Activated effector memory CD4-positive, alpha-beta T cell treated with anti-CD3 and anti-CD28 coated beads, Interleukin-2, amount 50 U/mL, for 16 hours (primary cell): ENCODE measurements at regions not wholly inside any gene's neighbourhood (a gene's known extent, or its start where the extent isn't known, plus 50 kb on each side); places are given as distances from the start of the nearest gene placed in this dataset.

ENCODE experiments used
- DNase-seq: peaks from one replicate; pipeline ENCODE4 v3.0.0-alpha.2; 2020

DNA sequence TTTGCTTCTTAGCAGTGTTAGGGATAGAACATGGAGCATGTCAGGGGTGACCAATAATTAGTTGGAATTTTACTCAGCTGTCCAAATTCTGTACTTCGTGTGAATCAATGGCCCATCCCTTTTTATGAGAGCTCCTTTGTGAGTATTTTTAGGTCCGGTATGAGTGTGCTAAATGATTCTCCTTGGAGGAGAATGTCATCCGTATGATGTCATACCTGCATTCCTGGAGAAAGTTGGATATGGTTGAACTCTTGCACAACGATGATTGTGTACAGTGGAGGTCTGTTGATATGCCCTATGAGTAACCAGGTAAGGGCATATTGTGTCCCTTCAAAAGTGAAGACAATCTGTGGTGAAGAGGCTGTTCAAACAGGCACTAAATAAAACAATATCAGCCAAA lies 400.8 kb downstream of the GXYLT1 start:
- no peak for DNase-seq

- DNase-seq: no peak
Measured at GRCh38 chr12:41739066-41739465, 405.6 kb downstream of the GXYLT1 start.

DNA sequence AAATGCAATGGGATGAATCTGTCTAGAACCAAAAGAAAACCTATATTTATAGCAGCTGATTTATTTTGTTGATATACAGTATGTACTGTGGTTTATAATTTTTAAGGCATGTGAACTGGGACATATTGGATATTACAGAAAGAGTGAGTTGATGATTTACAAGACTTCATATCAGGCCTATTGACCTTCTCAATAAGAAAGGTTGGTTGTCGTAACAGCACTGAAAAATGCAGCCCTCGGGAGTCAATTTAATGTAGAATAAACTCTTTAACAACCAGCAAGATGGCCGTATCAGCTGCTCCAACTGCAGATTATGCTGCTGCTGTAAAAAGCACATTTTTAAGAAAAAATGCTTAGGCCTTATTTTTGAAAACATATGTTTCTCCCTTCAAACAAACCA lies 407.3 kb downstream of the GXYLT1 start:
- DNase-seq: no peak

GRCh38 chr12:41736436-41736835 lies 408.2 kb downstream of the GXYLT1 start:
- no peak for DNase-seq

GRCh38 chr12:41731691-41732090 lies 413.0 kb downstream of the GXYLT1 start:
- DNase-seq: no peak

- no peak for DNase-seq
Measured at GRCh38 chr12:41731061-41731460, 413.6 kb downstream of the GXYLT1 start.

GRCh38 chr12:41724216-41724615 lies 420.5 kb downstream of the GXYLT1 start:
- DNase-seq: no peak

- no peak for DNase-seq
Measured at GRCh38 chr12:41719214-41719613, 425.5 kb downstream of the GXYLT1 start.

DNA sequence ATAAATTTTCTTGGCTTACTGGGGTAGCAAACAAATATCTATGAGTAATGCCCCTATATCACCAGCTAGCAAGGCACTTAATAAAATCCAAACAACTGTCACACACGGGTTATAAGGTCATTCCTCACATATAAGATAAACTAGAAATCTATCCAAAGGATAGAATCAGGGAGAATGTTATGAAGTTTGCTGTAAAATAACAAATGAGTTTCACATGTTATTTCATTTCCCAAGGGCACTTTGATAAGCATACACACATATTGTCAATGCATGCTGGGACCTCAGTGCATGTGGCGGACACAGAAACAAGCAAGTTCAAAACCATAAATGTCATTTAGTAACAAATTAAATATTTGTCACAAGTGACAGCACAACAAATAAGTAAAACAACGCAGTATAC lies 429.4 kb downstream of the GXYLT1 start:
- DNase-seq: no peak

DNA sequence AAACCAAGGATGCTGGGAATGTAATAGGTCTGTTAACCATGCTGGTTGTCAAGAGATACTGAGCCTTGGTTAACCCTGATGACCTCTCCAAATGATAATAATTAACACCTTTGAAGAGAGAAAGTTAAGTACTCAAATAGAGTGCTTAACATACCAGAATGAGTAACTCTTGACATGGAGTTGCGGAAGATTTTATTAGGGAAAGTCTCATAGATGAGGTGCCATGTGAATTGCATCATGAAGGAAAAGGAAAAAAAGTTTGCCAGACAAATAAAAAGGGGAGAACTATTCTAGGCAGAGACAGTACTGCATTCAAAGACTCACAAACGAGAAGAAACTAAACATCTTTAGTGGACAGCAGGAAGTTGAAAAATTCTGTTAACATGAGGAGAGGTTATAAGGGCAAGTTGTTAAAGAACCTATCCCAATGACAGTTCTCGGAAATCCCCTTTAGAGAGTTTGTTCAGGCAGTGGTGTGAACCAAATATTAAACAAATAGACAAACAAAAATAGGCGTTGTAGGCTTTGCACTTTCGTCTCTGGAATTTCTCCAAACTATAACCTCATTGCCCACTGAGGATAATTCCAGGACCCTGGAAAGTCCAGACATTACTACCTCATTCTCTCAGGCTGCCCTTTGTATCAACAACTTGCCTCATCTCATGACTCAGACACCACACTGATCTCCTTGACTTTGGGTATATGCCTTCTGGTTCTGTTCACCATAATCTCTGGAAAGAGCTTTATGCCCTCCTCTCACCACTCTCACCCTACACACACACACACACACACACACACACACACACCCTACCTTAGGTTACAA lies 435.0 kb downstream of the GXYLT1 start:
- no peak for DNase-seq

GRCh38 chr12:41709012-41709411 lies 435.7 kb downstream of the GXYLT1 start:
- DNase-seq: no peak

DNA sequence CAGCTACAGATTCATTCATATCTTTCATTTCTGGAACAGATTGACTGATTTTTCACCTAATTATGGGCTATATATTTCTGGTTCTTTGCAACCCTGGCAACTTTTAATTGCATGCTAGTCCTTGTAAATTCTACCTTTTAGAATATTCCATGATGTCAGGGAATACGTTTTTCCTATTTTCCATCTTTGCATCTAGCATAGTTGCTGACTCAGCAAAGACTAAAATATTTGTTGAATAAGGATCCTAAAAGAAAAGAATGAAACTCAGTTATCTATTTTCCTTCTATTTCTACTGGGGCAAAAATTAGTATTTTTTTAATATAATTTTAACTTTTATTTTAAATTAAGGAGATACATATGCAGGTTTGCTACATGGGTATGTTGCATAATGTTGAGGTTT lies 438.3 kb downstream of the GXYLT1 start:
- no peak for DNase-seq

DNA sequence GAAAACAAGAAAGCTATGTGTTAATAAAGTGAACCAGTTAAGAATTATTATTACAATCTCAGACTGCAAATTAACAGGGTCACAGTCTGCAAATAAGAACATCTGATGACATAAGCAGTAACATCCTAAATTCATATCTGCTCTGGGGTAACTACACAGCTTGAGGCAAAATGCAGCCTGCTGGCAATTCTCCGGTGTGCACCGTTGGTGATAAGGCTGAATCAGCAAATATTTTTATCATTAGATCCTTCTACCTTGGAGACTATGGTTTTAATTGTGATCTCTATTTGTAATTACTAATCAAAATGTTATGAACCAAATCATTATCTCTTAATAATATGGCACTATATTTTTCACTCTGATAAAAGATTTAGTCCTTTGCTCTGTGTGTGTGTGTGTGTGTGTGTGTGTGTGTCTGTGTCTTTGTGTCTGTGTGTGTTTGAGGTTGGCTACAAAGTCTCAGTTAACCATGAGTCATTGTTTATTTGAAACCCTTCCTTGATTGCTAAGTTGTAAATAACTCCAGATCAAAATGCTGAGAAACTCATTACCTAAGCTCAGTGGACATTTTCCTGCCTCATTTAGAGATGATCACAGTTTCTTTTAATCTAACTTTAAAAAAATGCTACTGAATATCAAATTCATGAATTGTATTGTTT lies 442.6 kb downstream of the GXYLT1 start:
- no peak for DNase-seq

DNA sequence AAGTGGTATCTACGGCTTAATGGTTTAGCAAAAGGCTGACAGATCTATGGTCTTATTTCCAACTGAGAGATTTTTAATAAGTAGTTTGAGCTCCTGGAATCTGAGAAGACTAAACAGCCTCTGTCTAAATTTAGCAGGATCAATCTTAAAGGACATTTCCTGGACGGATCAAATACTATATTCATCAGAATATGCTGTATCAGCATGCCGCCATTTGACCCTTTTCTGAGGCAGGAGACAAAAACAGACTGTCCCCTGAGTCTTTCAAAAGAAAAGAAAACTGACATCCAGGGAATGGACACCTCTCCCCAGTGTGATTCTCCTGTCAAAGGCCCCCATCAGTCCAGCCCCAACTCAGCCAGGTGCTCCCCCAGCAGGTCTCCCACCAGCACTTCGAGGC lies 443.7 kb downstream of the GXYLT1 start:
- no peak for DNase-seq

DNA sequence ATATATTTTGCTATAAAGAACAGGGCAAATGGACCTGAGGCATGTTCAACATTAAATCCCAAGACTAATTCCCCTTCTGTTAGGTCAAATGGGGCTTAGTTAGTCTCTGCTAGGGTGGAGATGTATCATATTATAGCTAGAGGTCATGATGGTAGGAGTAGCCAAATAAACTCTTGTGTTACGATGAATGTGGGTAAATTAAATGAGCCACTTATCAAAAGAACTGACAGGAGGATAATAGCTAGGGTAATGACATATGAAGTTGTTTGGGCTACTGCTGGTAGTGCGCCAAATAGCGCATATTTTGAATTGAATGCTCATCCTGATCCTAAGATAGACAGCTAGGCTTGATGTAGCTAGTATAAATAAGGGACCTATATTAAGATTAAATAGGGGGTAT lies 445.0 kb downstream of the GXYLT1 start:
- no peak for DNase-seq

DNA sequence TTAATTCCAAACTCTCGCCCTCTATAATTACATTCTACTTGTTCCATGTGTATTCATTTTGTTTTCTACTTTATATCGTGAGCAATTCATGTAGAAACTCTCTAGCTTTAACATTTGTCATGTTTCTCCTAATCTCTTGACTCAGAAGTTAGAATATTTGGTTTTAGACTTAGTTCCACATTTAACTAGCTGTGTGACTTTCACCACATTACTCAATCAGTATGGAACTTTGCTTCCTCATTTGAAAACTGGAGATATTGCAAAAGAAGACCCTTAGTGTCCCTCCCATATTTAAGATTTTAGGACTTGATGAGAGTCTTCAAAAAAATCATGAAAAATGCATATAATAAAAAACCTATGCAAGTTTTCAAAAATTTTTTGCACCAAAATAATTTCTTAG lies 447.5 kb downstream of the GXYLT1 start:
- DNase-seq: no peak

- DNase-seq: no peak
Measured at GRCh38 chr12:41684997-41685396, 459.7 kb downstream of the GXYLT1 start.

DNA sequence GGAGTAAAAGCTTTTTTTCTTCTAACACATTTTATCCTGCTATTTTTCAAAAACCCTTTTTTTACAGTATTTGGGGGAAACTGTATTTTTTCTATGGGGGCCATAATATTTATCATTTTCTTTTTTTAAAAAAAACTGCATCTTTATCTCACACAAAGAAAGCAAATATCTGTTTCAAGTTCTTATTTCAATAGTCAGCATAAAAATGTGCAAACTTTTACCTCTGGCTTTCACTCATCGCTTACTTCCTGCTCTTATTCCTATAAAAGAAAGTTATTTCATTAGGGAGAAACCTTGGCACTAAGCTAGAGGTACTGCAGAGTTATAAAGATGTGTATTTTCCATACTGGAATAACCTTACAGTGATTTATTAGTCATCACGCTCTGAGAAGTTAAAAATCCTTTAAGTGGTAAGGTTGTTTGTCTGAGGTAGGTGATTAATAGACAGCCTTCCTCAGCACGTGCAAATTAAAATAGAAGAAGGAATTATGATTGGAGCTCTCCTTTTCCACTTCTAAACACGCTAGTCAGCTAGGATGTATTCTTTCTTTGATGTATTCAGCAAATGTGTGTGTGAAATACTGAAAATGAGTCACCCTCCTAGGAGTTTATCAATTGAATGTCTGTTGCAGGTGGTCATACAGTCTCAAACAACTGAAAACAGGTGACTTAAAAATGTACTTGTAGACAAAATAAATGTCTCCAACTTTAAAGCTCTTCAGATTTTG lies 461.0 kb downstream of the GXYLT1 start:
- no peak for DNase-seq

GRCh38 chr12:41683023-41683422 lies 461.7 kb downstream of the GXYLT1 start:
- DNase-seq: no peak

DNA sequence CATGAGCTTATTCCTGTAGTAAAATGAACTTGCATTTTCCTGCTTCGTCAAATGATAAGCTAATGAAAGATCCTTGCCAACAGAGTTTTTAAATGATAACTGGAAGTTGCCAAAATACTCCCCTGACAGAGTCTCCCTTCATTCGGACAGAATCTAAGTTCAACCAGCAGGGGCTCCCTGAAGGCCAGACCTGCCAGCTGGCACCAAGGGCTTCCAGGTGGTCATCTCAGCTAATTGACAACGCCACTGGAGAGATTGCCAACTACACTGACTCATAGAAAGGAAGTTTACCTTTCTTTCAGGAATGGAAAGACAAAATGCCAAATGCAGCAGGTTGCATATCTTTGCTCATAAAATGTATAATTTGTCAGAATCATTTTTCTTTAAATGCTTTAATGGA lies 462.8 kb downstream of the GXYLT1 start:
- DNase-seq: no peak

- no peak for DNase-seq
Measured at GRCh38 chr12:41680155-41680554, 464.5 kb downstream of the GXYLT1 start.

DNA sequence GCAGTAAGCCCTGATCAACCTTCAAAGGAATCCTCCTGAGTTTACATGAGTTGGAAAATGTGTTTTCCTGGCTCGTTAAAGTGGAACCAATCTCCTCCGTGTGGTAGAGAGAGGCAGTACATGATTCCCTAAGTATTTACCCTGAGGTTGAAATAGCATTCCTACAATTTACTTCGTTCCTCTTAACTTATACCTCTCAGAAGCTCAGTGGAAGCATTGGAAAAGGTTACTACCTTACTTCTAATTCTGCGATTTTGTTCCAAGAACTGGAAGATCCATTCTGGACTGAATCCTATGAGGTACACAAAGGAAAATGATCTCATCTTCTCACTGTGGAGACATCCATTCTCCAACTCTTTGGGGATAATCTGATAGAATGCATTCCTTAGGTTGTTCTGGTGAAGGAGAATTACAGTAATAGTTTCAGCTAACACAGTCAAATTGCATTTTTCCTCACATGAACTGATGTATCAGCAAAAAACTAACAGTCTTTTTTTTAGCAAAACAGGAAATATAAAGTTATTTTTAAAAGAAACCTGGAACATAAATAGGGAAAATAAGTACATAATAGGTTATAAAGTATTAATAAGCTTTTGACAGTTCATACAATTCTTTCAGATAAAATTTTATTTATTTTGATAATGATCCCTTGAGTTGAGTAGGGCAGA lies 475.6 kb downstream of the PDZRN4 start:
- no peak for DNase-seq

GRCh38 chr12:41661141-41661765 lies 473.1 kb downstream of the PDZRN4 start:
- no peak for DNase-seq
